RWPE2 (cell line): ENCODE measurements at regions not wholly inside any gene's neighbourhood (a gene's known extent, or its start where the extent isn't known, plus 50 kb on each side); places are given as distances from the start of the nearest gene placed in this dataset.

Experiments
- ATAC-seq: fragments of 200-7000 bp; cut with Tn5 transposase; 3 replicates; pipeline ENCODE4 v1.9.1; 2021; ENCODE audit warnings: low read depth
- DNase-seq: peaks from one replicate; pipeline ENCODE4 v3.0.0-alpha.2; 2020; ENCODE audit warnings: low spot score
- H3K27ac ChIP-seq: fragments of 450-650 bp; 2 replicates; pipeline ENCODE4 v1.5.1; 2017; ENCODE audit warnings: mild to moderate bottlenecking; ENCODE audit not compliant: poor library complexity, severe bottlenecking
- H3K27me3 ChIP-seq: fragments of 250-450 bp; sonication (Bioruptor Pico); 2 replicates; pipeline ENCODE4 v1.5.1; 2021; ENCODE audit warnings: mild to moderate bottlenecking, moderate library complexity; ENCODE audit not compliant: insufficient read depth, poor library complexity, severe bottlenecking
- H3K36me3 ChIP-seq: fragments of 250-450 bp; sonication (Bioruptor Pico); 2 replicates; pipeline ENCODE4 v1.5.1; 2020; ENCODE audit warnings: low read depth, mild to moderate bottlenecking, moderate library complexity
- H3K4me1 ChIP-seq: fragments of 250-450 bp; sonication (Bioruptor Pico); 2 replicates; pipeline ENCODE4 v1.5.1; 2021; ENCODE audit warnings: mild to moderate bottlenecking, moderate library complexity; ENCODE audit not compliant: insufficient read depth, poor library complexity, severe bottlenecking
- H3K4me3 ChIP-seq: fragments of 250-450 bp; sonication (Bioruptor Pico); 2 replicates; pipeline ENCODE4 v1.5.1; 2021; ENCODE audit warnings: mild to moderate bottlenecking, moderate library complexity; ENCODE audit not compliant: severe bottlenecking
- H3K9me3 ChIP-seq: fragments of 250-450 bp; sonication (Bioruptor Pico); 2 replicates; pipeline ENCODE4 v1.5.1; 2021; ENCODE audit warnings: mild to moderate bottlenecking, moderate library complexity; ENCODE audit not compliant: severe bottlenecking
- TF ChIP-seq, protein P1 (sequence below): fragments of 450-650 bp; IDR thresholded peaks from one replicate; pipeline ENCODE4 v1.5.1; 2017; ENCODE audit warnings: mild to moderate bottlenecking, moderate library complexity; ENCODE audit not compliant: poor library complexity, severe bottlenecking

DNA sequence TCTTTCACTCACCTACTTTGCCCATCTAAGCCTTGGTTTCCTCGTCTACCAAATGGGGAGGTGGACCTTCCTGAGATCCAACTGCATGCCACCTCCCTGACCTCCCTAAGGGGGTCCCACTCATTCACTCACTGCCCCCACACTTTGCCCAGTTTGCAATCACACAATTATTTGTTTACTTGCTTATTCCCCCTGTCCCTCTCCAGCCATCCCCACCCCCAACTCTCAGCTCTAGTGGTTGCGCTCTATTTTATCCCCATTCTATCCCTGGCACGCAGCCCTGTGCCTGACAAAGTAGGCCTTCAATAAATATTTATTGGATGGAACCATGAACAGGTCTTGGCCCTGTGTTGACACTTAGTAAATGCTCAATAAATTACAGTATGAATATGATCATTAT, 130.8 kb upstream of the LARP1 start:
- no peaks in the 10 kb centered on the region for H3K36me3 ChIP-seq
- H3K9me3 ChIP-seq, result no peaks in the 10 kb centered on the region
- H3K4me1 ChIP-seq, result no peaks in the 10 kb centered on the region
- no peaks in the 10 kb centered on the region for H3K27me3 ChIP-seq
- TF ChIP-seq, protein P1, sequence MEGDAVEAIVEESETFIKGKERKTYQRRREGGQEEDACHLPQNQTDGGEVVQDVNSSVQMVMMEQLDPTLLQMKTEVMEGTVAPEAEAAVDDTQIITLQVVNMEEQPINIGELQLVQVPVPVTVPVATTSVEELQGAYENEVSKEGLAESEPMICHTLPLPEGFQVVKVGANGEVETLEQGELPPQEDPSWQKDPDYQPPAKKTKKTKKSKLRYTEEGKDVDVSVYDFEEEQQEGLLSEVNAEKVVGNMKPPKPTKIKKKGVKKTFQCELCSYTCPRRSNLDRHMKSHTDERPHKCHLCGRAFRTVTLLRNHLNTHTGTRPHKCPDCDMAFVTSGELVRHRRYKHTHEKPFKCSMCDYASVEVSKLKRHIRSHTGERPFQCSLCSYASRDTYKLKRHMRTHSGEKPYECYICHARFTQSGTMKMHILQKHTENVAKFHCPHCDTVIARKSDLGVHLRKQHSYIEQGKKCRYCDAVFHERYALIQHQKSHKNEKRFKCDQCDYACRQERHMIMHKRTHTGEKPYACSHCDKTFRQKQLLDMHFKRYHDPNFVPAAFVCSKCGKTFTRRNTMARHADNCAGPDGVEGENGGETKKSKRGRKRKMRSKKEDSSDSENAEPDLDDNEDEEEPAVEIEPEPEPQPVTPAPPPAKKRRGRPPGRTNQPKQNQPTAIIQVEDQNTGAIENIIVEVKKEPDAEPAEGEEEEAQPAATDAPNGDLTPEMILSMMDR, result no peak
- no peak for DNase-seq
- H3K4me3 ChIP-seq, result no peak overlapping the region
- no peak overlapping the region for H3K27ac ChIP-seq
- ATAC-seq, result no peak

DNA sequence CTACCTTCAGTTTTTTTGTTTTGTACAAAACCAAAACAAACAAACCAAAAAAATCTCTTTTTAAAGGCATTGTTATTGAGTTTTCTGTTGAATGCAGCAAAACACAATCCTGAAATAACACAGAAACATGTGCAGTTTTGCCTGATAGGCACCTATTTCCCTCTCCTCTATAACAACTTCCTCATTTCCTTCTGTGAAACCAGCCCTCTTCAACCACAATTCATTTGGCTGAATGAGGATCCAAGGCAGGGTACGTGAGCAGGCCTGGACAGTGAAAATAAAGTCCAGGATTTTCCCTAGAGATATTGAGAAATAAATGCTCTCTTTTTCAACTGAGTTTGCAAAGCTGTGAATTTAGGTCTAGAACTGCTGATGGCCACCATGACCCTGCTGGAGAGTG, 134.8 kb upstream of the LARP1 start:
- no peak overlapping the region for H3K4me3 ChIP-seq
- ATAC-seq (no peak), DNase-seq (no peak)
- H3K27me3 ChIP-seq, result peaks cover 12% of the 10 kb centered on the region
- no peaks in the 10 kb centered on the region for H3K36me3 ChIP-seq
- no peaks in the 10 kb centered on the region for H3K4me1 ChIP-seq
- no peaks in the 10 kb centered on the region for H3K9me3 ChIP-seq
- TF ChIP-seq, protein P1, result no peak
- no peak overlapping the region for H3K27ac ChIP-seq

DNA sequence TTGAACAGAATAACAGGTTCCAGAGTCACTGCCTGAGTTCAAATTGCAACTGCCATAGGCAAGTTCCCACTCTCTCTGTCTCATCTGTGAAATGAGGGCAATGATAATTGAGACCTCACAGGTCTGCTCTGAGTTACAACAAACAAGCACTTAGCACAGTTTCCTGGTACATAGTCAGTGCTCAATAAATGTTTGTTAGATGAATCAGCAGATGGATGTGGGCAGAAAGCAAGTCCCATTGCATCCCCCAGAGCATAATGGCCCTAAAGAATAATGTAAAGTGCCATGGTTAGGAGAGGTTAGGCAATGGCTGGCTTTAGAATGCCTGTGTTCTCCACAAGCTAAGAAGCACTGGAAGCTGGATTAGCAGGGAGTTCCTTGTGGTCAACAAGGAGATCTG, 136.5 kb upstream of the LARP1 start:
- Histone ChIP-seq H3K4me1 (no peaks in the 10 kb centered on the region), H3K4me3 (no peak overlapping the region), H3K27me3 (peaks cover 26% of the 10 kb centered on the region), H3K27ac (no peak overlapping the region), H3K9me3 (no peaks in the 10 kb centered on the region), H3K36me3 (no peaks in the 10 kb centered on the region)
- TF ChIP-seq, protein P1, result no peak
- ATAC-seq (peak; percentile 57), DNase-seq (no peak)

GRCh38 chr5:154614595-154614994, 136.6 kb upstream of the HAND1 start:
- DNase-seq, result no peak
- Histone ChIP-seq H3K27me3 (peaks cover 65% of the 10 kb centered on the region), H3K4me3 (no peak overlapping the region), H3K4me1 (no peaks in the 10 kb centered on the region), H3K36me3 (no peaks in the 10 kb centered on the region), H3K27ac (no peak overlapping the region), H3K9me3 (no peaks in the 10 kb centered on the region)
- TF ChIP-seq, protein P1, result no peak
- no peak for ATAC-seq

- no peaks in the 10 kb centered on the region for H3K36me3 ChIP-seq
- TF ChIP-seq, protein P1, result no peak
- ATAC-seq, result no peak
- H3K9me3 ChIP-seq, result no peaks in the 10 kb centered on the region
- peaks cover 70% of the 10 kb centered on the region for H3K27me3 ChIP-seq
- no peaks in the 10 kb centered on the region for H3K4me1 ChIP-seq
- H3K27ac ChIP-seq, result no peak overlapping the region
- no peak overlapping the region for H3K4me3 ChIP-seq
- no peak for DNase-seq
Measured at GRCh38 chr5:154614125-154614524, 136.1 kb upstream of the HAND1 start.
